NT2/D1 (cell line): ENCODE measurements at regions not wholly inside any gene's neighbourhood (a gene's known extent, or its start where the extent isn't known, plus 50 kb on each side); places are given as distances from the start of the nearest gene placed in this dataset.

Experiments used
- DNase-seq: peaks from one replicate; pipeline ENCODE4 v3.0.0-alpha.2; 2011; ENCODE audit warnings: low read depth, low spot score
- H3K27me3 ChIP-seq: 2 replicates; pipeline ENCODE4 v1.6.0; 2011; ENCODE audit warnings: mild to moderate bottlenecking; ENCODE audit not compliant: insufficient read length, insufficient read depth
- H3K36me3 ChIP-seq: 2 replicates; pipeline ENCODE4 v1.6.1; 2011; ENCODE audit warnings: mild to moderate bottlenecking, low read length, mixed read lengths; ENCODE audit not compliant: insufficient read depth, insufficient read length
- H3K4me1 ChIP-seq: 2 replicates; pipeline ENCODE4 v1.5.1; 2011; ENCODE audit not compliant: insufficient read depth, insufficient read length
- H3K4me3 ChIP-seq: 2 replicates; pipeline ENCODE4 v1.5.1; 2011; ENCODE audit warnings: low read depth; ENCODE audit not compliant: insufficient read length
- H3K9ac ChIP-seq: 2 replicates; pipeline ENCODE4 v1.6.0; 2011; ENCODE audit warnings: low read depth; ENCODE audit not compliant: insufficient read length
- H3K9me3 ChIP-seq: 2 replicates; pipeline ENCODE4 v1.5.1; 2011; ENCODE audit warnings: mild to moderate bottlenecking, low read length; ENCODE audit not compliant: insufficient read depth
- SUZ12 ChIP-seq: IDR thresholded peaks from 2 replicates; pipeline ENCODE4 v1.6.1; 2011; ENCODE audit not compliant: insufficient read length, insufficient read depth; ENCODE audit errors: extremely low read depth
- YY1 ChIP-seq: IDR thresholded peaks from 2 replicates; pipeline ENCODE4 v1.6.1; 2011; ENCODE audit not compliant: insufficient read length, insufficient read depth
- ZNF274 ChIP-seq: IDR thresholded peaks from 2 replicates; pipeline ENCODE4 v1.6.1; 2011; ENCODE audit warnings: mild to moderate bottlenecking, low read depth, low read length

DNA sequence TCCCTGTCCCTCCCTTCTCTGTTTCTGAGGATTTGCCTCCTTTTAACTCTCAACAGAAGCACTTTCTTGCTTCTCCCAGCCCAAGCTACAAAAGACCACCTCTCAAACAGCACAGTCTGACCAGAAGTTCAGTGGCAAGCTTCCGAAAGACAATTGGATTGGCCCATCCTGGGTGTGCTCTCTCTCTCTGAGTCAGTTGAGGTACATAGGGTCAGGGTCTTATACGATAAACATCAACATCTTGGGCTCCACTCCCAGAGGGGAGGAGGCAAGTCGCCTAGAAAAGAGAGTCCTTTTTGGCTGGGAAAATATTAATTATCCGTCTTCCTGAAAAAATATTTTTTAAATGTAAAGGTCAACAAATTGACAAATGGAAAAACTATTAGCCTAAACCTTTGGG, 155.8 kb downstream of the TMCO5A start:
- Histone ChIP-seq H3K4me1 (no peaks in the 10 kb centered on the region), H3K27me3 (no peaks in the 10 kb centered on the region), H3K9me3 (no peaks in the 10 kb centered on the region), H3K9ac (no peak overlapping the region), H3K4me3 (no peak overlapping the region), H3K36me3 (no peaks in the 10 kb centered on the region)
- no peak for DNase-seq
- TF ChIP-seq ZNF274 = no peak
- TF ChIP-seq YY1 = no peak

DNA sequence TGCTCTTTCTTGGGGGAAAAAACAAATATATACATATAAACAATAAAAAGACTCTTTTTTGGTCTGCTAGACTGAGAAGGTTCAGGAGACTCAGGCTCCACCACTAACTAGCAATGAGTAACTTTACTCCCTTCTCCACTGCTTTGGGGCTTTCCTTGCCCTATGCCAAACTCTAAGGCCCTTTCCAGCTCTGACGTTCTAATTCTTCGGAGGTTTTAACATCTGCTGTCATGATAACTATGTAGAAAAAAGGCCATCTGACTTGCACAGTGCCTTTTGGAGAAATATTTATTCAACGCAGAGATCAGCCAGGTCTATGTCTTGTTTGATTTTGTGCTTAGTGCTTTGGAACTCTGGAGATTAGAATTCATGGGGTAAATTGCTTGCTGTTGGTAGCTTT, 156.2 kb downstream of the TMCO5A start:
- DNase-seq = no peak
- no peaks in the 10 kb centered on the region for H3K36me3 ChIP-seq
- H3K4me3 ChIP-seq = no peak overlapping the region
- TF ChIP-seq ZNF274 (no peak), YY1 (no peak), SUZ12 (no peak)
- H3K9ac ChIP-seq = no peak overlapping the region
- H3K9me3 ChIP-seq = no peaks in the 10 kb centered on the region
- no peaks in the 10 kb centered on the region for H3K4me1 ChIP-seq
- no peaks in the 10 kb centered on the region for H3K27me3 ChIP-seq

DNA sequence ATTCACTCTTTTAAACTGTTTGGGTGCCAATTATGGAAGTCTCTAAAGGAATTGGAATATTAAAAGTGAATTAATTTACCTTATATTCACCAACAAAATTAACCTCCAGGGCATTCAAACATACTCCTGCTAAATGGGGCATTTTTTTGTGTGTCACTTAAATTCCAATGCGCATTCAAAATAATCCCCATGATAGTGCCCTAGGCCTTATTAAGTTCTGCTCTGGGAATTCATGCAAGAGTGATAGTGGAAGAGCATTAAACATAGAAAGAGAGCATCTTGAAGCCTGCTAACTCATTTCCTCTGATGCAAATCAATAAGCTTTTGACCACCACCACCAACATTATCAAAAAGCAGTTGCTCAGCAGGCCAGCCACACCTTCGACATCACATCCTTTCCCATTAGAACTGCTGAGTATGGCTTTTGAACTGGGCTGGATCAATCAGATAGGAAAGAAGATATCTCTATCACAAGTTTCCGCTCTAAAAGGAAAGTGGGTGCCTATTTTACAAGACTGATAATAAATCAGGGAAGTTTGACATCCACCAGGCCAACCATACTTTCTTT, 156.7 kb downstream of the TMCO5A start:
- no peak overlapping the region for H3K9ac ChIP-seq
- TF ChIP-seq SUZ12 = no peak
- TF ChIP-seq YY1 = no peak
- TF ChIP-seq ZNF274 = no peak
- no peak overlapping the region for H3K4me3 ChIP-seq
- DNase-seq = no peak
- no peaks in the 10 kb centered on the region for H3K27me3 ChIP-seq
- H3K36me3 ChIP-seq = no peaks in the 10 kb centered on the region
- no peaks in the 10 kb centered on the region; the same call in 1 of the 2 replicates for H3K9me3 ChIP-seq
- H3K4me1 ChIP-seq = no peaks in the 10 kb centered on the region

DNA sequence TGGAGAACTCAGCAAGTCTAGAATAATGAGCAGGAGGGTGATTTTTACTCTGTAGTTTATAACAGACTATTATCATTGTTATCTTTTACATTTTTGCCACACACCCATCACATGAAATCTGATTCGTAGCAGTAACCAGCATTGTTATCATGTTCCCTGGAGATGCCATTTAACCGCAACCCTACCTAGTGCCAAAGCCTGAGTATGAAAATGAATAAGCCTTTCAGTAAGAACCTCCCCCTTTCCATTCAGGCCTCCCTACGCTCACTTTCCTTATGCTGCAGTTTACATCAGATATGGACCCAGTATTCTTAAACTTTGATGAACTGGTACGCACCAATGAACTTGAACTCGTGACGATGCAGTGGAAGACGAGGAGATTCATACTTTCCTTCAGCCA, 158.7 kb upstream of the SPRED1 start:
- no peak for DNase-seq
- Histone ChIP-seq H3K4me1 (no peaks in the 10 kb centered on the region), H3K4me3 (no peak overlapping the region), H3K9me3 (no peaks in the 10 kb centered on the region; the same call in 1 of the 2 replicates), H3K9ac (no peak overlapping the region), H3K36me3 (no peaks in the 10 kb centered on the region), H3K27me3 (no peaks in the 10 kb centered on the region)
- TF ChIP-seq YY1 (no peak), ZNF274 (no peak), SUZ12 (no peak)

DNA sequence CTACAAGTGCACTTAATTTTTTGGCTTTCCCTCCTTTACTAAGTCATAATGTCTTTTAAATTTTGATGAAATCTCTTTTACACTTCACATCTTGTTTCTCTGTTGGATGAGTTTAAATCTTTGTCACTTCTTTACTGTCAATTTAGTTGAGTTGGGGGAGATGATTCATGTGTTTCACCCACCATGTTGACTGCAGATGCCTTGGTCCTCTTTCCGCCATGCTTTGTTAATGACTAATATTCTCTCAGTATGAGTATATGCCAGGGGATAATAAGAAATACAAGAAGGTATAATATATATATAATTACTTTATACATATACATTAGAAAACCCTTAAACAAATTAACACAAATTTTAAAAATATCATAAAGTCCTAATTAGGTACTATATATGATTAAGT, 149.7 kb upstream of the SPRED1 start:
- Histone ChIP-seq H3K4me3 (no peak overlapping the region), H3K36me3 (no peaks in the 10 kb centered on the region), H3K9me3 (no peaks in the 10 kb centered on the region), H3K9ac (no peak overlapping the region), H3K27me3 (no peaks in the 10 kb centered on the region), H3K4me1 (no peaks in the 10 kb centered on the region)
- DNase-seq = no peak
- TF ChIP-seq ZNF274 (no peak), YY1 (no peak), SUZ12 (no peak)

DNA sequence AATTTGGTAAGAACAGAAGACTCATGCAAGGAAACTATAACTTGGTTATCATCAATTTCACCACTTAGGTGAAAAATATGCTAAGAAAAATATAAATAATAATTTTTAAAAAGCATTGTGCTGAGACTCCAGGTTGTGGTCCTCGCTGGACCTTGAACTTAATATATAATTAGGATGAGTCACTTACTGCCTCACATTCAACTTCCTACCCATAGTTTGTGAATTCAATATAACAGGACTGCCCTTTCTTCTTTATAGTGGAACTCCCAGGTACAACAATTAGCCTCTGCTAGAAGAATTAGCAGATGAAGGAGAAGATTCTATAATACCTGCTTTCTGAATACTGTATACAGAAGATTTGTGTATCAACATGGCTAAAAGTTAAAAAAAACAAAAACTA, 149.1 kb upstream of the SPRED1 start:
- H3K27me3 ChIP-seq = no peaks in the 10 kb centered on the region
- H3K9me3 ChIP-seq = no peaks in the 10 kb centered on the region
- DNase-seq = no peak
- H3K4me3 ChIP-seq = no peak overlapping the region
- H3K4me1 ChIP-seq = no peaks in the 10 kb centered on the region
- no peak overlapping the region for H3K9ac ChIP-seq
- TF ChIP-seq SUZ12 (no peak), YY1 (no peak), ZNF274 (no peak)
- no peaks in the 10 kb centered on the region for H3K36me3 ChIP-seq

DNA sequence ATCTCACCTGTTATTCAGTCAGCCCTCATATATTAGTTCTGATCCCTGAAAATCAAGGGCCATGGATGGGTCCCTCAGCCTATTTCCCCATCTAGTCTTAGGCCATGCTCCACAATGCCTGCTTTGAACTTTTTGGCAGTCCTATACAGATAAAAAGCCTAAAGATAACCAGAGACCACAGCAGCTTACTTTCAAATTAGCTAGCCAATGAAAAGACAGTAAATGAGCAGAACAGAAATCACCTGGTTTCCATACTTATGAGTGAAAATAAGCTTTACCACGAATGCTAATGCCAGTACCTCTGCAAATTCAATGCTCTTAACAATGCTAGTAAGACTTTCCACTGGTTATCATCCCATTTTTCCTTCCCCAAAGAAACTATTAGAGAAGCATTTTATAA, 141.6 kb upstream of the SPRED1 start:
- Histone ChIP-seq H3K27me3 (no peaks in the 10 kb centered on the region), H3K9ac (no peak overlapping the region), H3K36me3 (no peaks in the 10 kb centered on the region), H3K4me3 (no peak overlapping the region), H3K4me1 (no peaks in the 10 kb centered on the region), H3K9me3 (no peaks in the 10 kb centered on the region)
- TF ChIP-seq SUZ12 (no peak), YY1 (no peak), ZNF274 (no peak)
- DNase-seq = no peak

DNA sequence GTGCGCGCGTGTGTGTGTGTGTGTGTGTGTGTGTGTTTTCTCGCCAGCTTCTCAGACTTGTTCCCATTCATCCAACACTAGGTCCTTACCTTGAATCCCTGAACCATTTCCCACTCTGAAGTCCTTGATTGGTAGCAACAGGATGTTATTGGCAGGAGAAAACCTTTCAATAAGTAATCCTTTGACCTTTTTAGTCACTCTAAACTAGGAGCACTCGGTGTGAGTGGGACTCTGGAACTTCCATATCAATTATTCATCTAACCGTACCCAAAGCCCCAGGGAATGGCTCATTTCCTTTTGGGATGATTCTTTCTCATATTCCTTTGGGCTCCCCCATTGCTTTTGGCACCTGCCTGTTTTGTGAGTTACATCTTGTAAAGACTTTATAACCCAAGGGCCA, 140.2 kb upstream of the SPRED1 start:
- no peaks in the 10 kb centered on the region for H3K9me3 ChIP-seq
- DNase-seq = no peak

More for the DNA sequence above, 140.2 kb upstream of the SPRED1 start:
- no peaks in the 10 kb centered on the region for H3K4me1 ChIP-seq
- TF ChIP-seq ZNF274 (no peak), SUZ12 (no peak), YY1 (no peak)
- H3K27me3 ChIP-seq = no peaks in the 10 kb centered on the region
- no peak overlapping the region for H3K9ac ChIP-seq
- no peak overlapping the region for H3K4me3 ChIP-seq
- no peaks in the 10 kb centered on the region for H3K36me3 ChIP-seq
